Caco-2 (cell line): ENCODE measurements at regions not wholly inside any gene's neighbourhood (a gene's known extent, or its start where the extent isn't known, plus 50 kb on each side); places are given as distances from the start of the nearest gene placed in this dataset.

ENCODE experiments used
- BruUV-seq: library from RNA; stranded (reverse); fragments of 400-500 nt; replicated peaks from 2 replicates; lab custom pipeline; 2021; lab: Mats Ljungman, UMichigan
- CTCF ChIA-PET: fragments of 300-600 bp; sonication (Branson Sonifier 250); formaldehyde crosslinking; loops from one replicate; lab custom pipeline; 2022; ENCODE audit warnings: antibody characterized with exemption; lab: Charles Lee
- POLR2A ChIA-PET: fragments of 300-600 bp; sonication (Branson Sonifier 250); formaldehyde crosslinking; loops from one replicate; lab custom pipeline; 2022; ENCODE audit warnings: antibody characterized with exemption; lab: Charles Lee
- DNase-seq, 2 experiments: peaks; one replicate each; pipeline versions ENCODE4 v3.0.0 to v3.0.0-alpha.2; 2020 to 2022
- H3K27me3 ChIP-seq: replicated peaks from 2 replicates; pipeline ENCODE4 v1.6.0; 2011; ENCODE audit warnings: low read length; ENCODE audit not compliant: control insufficient read depth, insufficient read depth
- H3K36me3 ChIP-seq: 2 replicates; pipeline ENCODE4 v1.5.1; 2011; ENCODE audit warnings: low read length; ENCODE audit not compliant: control insufficient read depth, insufficient read depth
- H3K4me1 ChIP-seq: fragments of 250-450 bp; sonication (Bioruptor Pico); 2 replicates; pipeline ENCODE4 v1.5.1; 2020; ENCODE audit warnings: mild to moderate bottlenecking
- H3K4me3 ChIP-seq: 2 replicates; pipeline ENCODE4 v1.5.1; 2011; ENCODE audit warnings: low read depth, mild to moderate bottlenecking, control low read depth, low read length
- H3K9me3 ChIP-seq: fragments of 250-450 bp; sonication (Bioruptor Pico); 2 replicates; pipeline ENCODE4 v1.5.1; 2020; ENCODE audit warnings: mild to moderate bottlenecking, moderate library complexity
- H3K27ac Mint-ChIP-seq: one replicate; pipeline ENCODE4 v1.8.0; 2022; ENCODE audit warnings: mixed read lengths; ENCODE audit not compliant: unreplicated experiment
- H3K27me3 Mint-ChIP-seq: one replicate; pipeline ENCODE4 v1.8.0; 2022; ENCODE audit warnings: mixed read lengths; ENCODE audit not compliant: insufficient read depth, unreplicated experiment
- H3K36me3 Mint-ChIP-seq: one replicate; pipeline ENCODE4 v1.8.0; 2022; ENCODE audit warnings: mild to moderate bottlenecking, mixed read lengths; ENCODE audit not compliant: insufficient read depth, unreplicated experiment
- H3K4me1 Mint-ChIP-seq: one replicate; pipeline ENCODE4 v1.8.0; 2022; ENCODE audit warnings: low read depth, mixed read lengths; ENCODE audit not compliant: unreplicated experiment
- H3K4me3 Mint-ChIP-seq: one replicate; pipeline ENCODE4 v1.8.0; 2022; ENCODE audit warnings: mild to moderate bottlenecking, moderate library complexity, mixed read lengths; ENCODE audit not compliant: unreplicated experiment
- H3K9me3 Mint-ChIP-seq: one replicate; pipeline ENCODE4 v1.8.0; 2022; ENCODE audit warnings: mixed read lengths; ENCODE audit not compliant: unreplicated experiment
- CTCF ChIP-seq, 2 experiments: fragments of 200-600 bp in 1 of 2; IDR thresholded peaks; 1 replicate in 1 of 2; 2 replicates in 1 of 2; pipeline versions ENCODE4 v1.5.1 to v1.8.0; 2011 to 2022; ENCODE audit warnings: antibody characterized with exemption in 1 of 2, control low read depth in 1 of 2, inconsistent platforms in 1 of 2, low read depth in 1 of 2, low read length in 1 of 2, mild to moderate bottlenecking in 1 of 2, moderate library complexity in 1 of 2; ENCODE audit not compliant: insufficient read depth in 1 of 2, severe bottlenecking in 1 of 2, unreplicated experiment in 1 of 2
- intact Hi-C: fragments of 100-400 bp; cut with micrococcal nuclease; formaldehyde crosslinking; loops from one replicate; pipeline ENCODE4 v1.10.0; 2022; ENCODE audit not compliant: unreplicated experiment

GRCh38 chr3:170727754-170728153, 141.9 kb upstream of the SLC7A14 start:
- CTCF ChIA-PET: no interaction called here

GRCh38 chr3:170726976-170727661, 141.2 kb upstream of the SLC7A14 start:
- Mint-ChIP-seq H3K36me3 (no peaks in the 10 kb centered on the region), H3K4me1 (no peaks in the 10 kb centered on the region), H3K27me3 (peaks cover 5% of the 10 kb centered on the region), H3K27ac (no peak overlapping the region), H3K9me3 (no peaks in the 10 kb centered on the region), H3K4me3 (no peak overlapping the region)
- POLR2A ChIA-PET: no interaction called here
- Histone ChIP-seq H3K9me3 (no peaks in the 10 kb centered on the region), H3K4me1 (0 out of 2 replicates have a peak, but pooled peaks cover 4% of the 10 kb centered on the region), H3K36me3 (no peaks in the 10 kb centered on the region), H3K27me3 (no peaks in the 10 kb centered on the region), H3K4me3 (no peak overlapping the region)
- intact Hi-C loops: no loop called here
- no peak for TF ChIP-seq CTCF (IDR thresholded peaks at IDR 0.05; ENCODE audit: insufficient read depth in 1 of 2, low read depth in 1 of 2, low read length in 1 of 2, severe bottlenecking in 1 of 2, unreplicated experiment in 1 of 2)
- CTCF ChIA-PET: no interaction called here
- no TSS peak for BruUV-seq
- DNase-seq: no peak

More at GRCh38 chr3:170727754-170728153, 141.9 kb upstream of the SLC7A14 start:
- intact Hi-C loops: no loop called here
- Mint-ChIP-seq H3K4me3 (no peak overlapping the region), H3K9me3 (no peaks in the 10 kb centered on the region), H3K4me1 (no peaks in the 10 kb centered on the region), H3K27ac (no peak overlapping the region), H3K36me3 (no peaks in the 10 kb centered on the region), H3K27me3 (peaks cover 5% of the 10 kb centered on the region)
- no peak overlapping the region for H3K4me3 ChIP-seq
- no peak for DNase-seq
- no peaks in the 10 kb centered on the region for H3K36me3 ChIP-seq
- no peak for TF ChIP-seq CTCF (IDR thresholded peaks at IDR 0.05; ENCODE audit: insufficient read depth in 1 of 2, low read depth in 1 of 2, low read length in 1 of 2, severe bottlenecking in 1 of 2, unreplicated experiment in 1 of 2)
- POLR2A ChIA-PET: no interaction called here
- no TSS peak for BruUV-seq
- H3K4me1 ChIP-seq: 0 out of 2 replicates have a peak, but pooled peaks cover 4% of the 10 kb centered on the region
- no peaks in the 10 kb centered on the region for H3K9me3 ChIP-seq
- H3K27me3 ChIP-seq: no peaks in the 10 kb centered on the region

DNA sequence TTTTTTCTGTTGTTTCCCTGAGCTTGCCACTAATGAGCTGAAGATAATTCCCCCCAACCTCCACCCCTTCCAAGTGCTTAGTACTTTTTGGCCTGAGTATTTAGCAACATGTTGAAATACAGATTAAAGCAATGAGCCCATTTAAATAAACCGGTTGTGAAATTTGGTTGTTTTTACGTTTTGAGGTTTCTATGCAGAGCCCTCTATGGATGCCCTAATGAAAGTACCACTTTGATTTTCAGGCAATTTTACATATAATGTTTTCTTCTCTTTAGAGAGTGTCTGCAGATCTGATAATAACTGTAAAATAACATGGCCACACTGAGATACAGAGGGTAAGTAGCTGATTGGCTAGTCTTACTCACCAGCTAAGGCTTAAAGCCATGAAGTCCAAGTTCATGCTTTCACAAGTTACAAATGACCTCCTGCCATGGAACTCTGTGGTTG, 139.4 kb upstream of the SLC7A14 start:
- no peak overlapping the region for H3K4me3 Mint-ChIP-seq
- intact Hi-C loops: no loop called here
- no TSS peak for BruUV-seq
- H3K9me3 Mint-ChIP-seq: no peaks in the 10 kb centered on the region
- Histone ChIP-seq H3K4me3 (no peak overlapping the region), H3K9me3 (no peaks in the 10 kb centered on the region), H3K27me3 (no peaks in the 10 kb centered on the region), H3K36me3 (no peaks in the 10 kb centered on the region), H3K4me1 (0 out of 2 replicates have a peak, but pooled peaks cover 4% of the 10 kb centered on the region)
- no peak for DNase-seq
- H3K27ac Mint-ChIP-seq: no peak overlapping the region
- H3K27me3 Mint-ChIP-seq: peaks cover 9% of the 10 kb centered on the region
- no peaks in the 10 kb centered on the region for H3K36me3 Mint-ChIP-seq
- POLR2A ChIA-PET: no interaction called here
- no peaks in the 10 kb centered on the region for H3K4me1 Mint-ChIP-seq
- no peak for TF ChIP-seq CTCF (IDR thresholded peaks at IDR 0.05; ENCODE audit: insufficient read depth in 1 of 2, low read depth in 1 of 2, low read length in 1 of 2, severe bottlenecking in 1 of 2, unreplicated experiment in 1 of 2)
- CTCF ChIA-PET: no interaction called here
